WERI-Rb-1 (cell line): ENCODE measurements at regions not wholly inside any gene's neighbourhood (a gene's known extent, or its start where the extent isn't known, plus 50 kb on each side); places are given as distances from the start of the nearest gene placed in this dataset.

Source experiments
- DNase-seq: peaks from one replicate; pipeline ENCODE4 v3.0.0-alpha.2; 2020
- H3K27ac ChIP-seq: fragments of 250-450 bp; sonication (Bioruptor Pico); 2 replicates; pipeline ENCODE4 v1.5.1; 2020; ENCODE audit warnings: mild to moderate bottlenecking, moderate library complexity
- H3K27me3 ChIP-seq: fragments of 250-450 bp; sonication (Bioruptor Pico); 2 replicates; pipeline ENCODE4 v1.5.1; 2021; ENCODE audit warnings: mild to moderate bottlenecking, low read depth, moderate library complexity; ENCODE audit not compliant: insufficient read depth, severe bottlenecking
- H3K36me3 ChIP-seq: fragments of 250-450 bp; sonication (Bioruptor Pico); 2 replicates; pipeline ENCODE4 v1.5.1; 2020; ENCODE audit warnings: mild to moderate bottlenecking, moderate library complexity
- H3K4me3 ChIP-seq: 2 replicates; pipeline ENCODE4 v1.5.1; 2011; ENCODE audit warnings: low read depth, mild to moderate bottlenecking, control low read depth, low read length
- H3K9me3 ChIP-seq: fragments of 250-450 bp; sonication (Bioruptor Pico); 2 replicates; pipeline ENCODE4 v1.5.1; 2021; ENCODE audit warnings: mild to moderate bottlenecking, moderate library complexity; ENCODE audit not compliant: severe bottlenecking
- TF ChIP-seq, protein P1 (sequence below): IDR thresholded peaks from 2 replicates; pipeline ENCODE4 v1.5.1; 2011; ENCODE audit warnings: low read depth, mild to moderate bottlenecking, control low read depth, inconsistent platforms, low read length

DNA sequence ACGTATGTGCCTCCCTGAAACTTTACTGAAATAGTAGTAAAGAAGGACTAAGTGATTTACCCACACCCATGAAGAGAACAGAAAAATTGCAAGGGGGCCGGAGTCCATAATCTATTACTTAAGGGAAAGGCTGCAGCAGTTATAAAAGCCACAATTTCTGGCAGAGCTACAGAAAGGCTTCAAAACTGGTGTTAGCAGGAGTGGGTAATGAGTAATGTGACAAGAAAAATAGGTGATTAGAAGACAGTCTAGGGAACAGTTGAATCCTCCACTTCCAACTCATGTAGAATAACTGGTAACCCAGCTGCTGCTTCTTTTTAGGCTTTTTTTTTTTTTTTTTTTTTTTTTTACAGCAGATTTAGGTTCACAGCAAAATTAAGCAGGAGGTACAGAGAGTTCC is 413.3 kb downstream of the SFMBT2 start:
- no peak for DNase-seq
- Histone ChIP-seq H3K9me3 (no peaks in the 10 kb centered on the region), H3K27ac (no peak overlapping the region), H3K27me3 (no peaks in the 10 kb centered on the region), H3K36me3 (no peaks in the 10 kb centered on the region), H3K4me3 (no peak overlapping the region)
- TF ChIP-seq, protein P1, sequence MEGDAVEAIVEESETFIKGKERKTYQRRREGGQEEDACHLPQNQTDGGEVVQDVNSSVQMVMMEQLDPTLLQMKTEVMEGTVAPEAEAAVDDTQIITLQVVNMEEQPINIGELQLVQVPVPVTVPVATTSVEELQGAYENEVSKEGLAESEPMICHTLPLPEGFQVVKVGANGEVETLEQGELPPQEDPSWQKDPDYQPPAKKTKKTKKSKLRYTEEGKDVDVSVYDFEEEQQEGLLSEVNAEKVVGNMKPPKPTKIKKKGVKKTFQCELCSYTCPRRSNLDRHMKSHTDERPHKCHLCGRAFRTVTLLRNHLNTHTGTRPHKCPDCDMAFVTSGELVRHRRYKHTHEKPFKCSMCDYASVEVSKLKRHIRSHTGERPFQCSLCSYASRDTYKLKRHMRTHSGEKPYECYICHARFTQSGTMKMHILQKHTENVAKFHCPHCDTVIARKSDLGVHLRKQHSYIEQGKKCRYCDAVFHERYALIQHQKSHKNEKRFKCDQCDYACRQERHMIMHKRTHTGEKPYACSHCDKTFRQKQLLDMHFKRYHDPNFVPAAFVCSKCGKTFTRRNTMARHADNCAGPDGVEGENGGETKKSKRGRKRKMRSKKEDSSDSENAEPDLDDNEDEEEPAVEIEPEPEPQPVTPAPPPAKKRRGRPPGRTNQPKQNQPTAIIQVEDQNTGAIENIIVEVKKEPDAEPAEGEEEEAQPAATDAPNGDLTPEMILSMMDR, result no peak

DNA sequence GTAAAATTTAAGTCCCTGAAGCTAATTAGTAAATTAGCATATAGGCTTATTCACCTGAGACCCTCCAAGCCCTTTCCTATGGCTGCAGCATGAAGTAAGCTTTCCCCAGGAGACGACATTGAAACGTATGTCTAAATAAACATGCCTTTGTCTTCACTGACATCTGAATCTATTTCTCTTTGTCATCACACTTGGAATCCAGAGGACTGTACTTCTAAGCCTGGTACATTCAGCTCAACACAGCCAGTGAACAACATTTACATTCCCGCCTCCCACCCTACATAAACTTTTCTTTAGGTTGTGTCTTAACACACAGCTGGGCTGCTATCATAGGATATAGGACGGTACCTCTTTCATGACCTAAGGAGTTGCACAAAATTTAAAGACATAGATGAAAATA is 414.4 kb downstream of the SFMBT2 start:
- H3K36me3 ChIP-seq, result no peaks in the 10 kb centered on the region
- no peak overlapping the region for H3K27ac ChIP-seq
- TF ChIP-seq, protein P1, result no peak
- no peak for DNase-seq
- H3K9me3 ChIP-seq, result no peaks in the 10 kb centered on the region
- no peaks in the 10 kb centered on the region for H3K27me3 ChIP-seq
- no peak overlapping the region for H3K4me3 ChIP-seq

DNA sequence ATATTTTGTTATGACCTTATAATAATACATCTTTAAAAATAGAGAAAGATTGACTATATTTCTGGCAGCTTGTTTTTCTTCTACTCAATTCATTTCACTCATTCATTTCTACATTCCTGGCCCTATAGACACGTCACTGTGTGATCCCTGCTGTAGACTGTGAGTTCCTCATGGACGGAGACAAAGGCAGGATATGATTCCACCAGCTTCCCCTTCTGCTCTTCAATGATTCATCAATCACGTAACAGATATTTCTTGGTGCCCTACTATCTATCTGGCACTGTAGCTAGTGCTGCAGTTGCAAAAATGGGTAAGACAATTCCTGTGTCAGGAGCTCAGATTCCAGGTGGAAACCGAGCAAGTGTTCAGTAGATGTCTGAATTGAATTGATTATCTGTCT is 415.0 kb downstream of the SFMBT2 start:
- DNase-seq, result no peak
- H3K9me3 ChIP-seq, result no peaks in the 10 kb centered on the region
- no peak overlapping the region for H3K27ac ChIP-seq
- TF ChIP-seq, protein P1, result no peak
- H3K4me3 ChIP-seq, result no peak overlapping the region
- H3K27me3 ChIP-seq, result no peaks in the 10 kb centered on the region
- H3K36me3 ChIP-seq, result no peaks in the 10 kb centered on the region

DNA sequence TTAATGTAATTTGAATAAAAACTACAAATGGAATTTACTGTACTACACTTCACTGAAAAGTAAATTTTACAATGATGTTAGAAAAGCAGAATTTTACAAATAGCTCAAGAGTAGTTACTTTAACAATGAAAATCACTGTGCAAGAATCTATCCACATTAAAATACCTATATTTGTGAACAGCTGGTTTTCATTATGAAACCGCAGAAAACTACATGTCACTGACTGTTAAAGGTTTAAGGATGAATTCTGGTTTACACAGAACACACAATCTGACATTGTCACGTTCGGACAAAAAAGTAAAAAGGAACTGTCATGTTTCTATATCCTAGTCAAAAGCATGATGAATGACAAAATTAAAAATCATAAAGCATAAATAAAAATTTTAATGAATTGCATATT is 415.3 kb upstream of the PRKCQ start:
- no peaks in the 10 kb centered on the region for H3K36me3 ChIP-seq
- TF ChIP-seq, protein P1, result no peak

DNA sequence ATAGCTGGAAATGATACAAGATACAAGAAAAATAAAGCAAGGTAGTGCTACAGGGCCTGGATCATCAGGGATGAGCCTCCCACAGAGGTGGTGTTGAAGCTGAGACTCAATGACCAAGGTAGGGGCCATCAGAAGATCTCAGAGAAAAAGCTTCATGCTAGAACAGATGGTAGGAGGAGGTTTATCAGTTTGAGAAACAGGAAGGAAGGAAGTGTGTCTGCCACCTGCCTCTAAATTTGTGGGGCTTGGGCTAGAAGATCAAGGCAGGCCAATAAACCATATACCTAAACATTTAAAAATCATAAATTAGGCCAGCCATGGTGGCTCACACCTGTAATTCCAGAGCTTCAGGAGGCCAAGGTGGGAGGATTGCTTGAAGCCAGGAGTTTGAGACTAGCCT is 410.8 kb upstream of the PRKCQ start:
- H3K36me3 ChIP-seq, result no peaks in the 10 kb centered on the region
- no peak overlapping the region for H3K4me3 ChIP-seq
- H3K9me3 ChIP-seq, result no peaks in the 10 kb centered on the region
- TF ChIP-seq, protein P1, result no peak
- H3K27ac ChIP-seq, result no peak overlapping the region
- no peaks in the 10 kb centered on the region for H3K27me3 ChIP-seq
- no peak for DNase-seq

More for the DNA sequence above, 415.3 kb upstream of the PRKCQ start:
- H3K27me3 ChIP-seq, result no peaks in the 10 kb centered on the region
- no peaks in the 10 kb centered on the region for H3K9me3 ChIP-seq
- H3K27ac ChIP-seq, result no peak overlapping the region
- no peak overlapping the region for H3K4me3 ChIP-seq
- no peak for DNase-seq

DNA sequence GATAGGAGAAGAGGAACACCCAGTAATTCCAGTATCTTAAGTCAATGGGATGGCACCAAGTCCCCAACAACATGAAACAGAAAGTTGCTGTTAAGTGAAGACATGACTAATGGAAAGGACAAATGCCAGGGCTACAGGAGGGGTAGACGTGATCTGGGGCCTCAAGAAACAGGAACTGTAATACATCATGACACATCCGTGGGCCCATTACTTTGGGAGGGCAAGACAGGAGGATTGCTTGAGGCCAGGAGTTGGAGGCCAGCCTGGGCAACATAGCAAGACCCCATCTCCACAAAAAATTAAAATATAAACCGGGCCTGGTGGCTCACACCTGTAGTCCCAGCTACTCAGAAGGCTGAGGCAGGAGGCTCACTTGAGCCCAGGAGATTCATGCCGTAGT is 408.6 kb upstream of the PRKCQ start:
- TF ChIP-seq, protein P1, result no peak
- Histone ChIP-seq H3K4me3 (no peak overlapping the region), H3K27ac (no peak overlapping the region), H3K27me3 (peaks cover 5% of the 10 kb centered on the region), H3K36me3 (no peaks in the 10 kb centered on the region), H3K9me3 (no peaks in the 10 kb centered on the region)
- no peak for DNase-seq
